ENCODE measurements at regions not wholly inside any gene's neighbourhood (a gene's known extent, or its start where the extent isn't known, plus 50 kb on each side); places are given as distances from the start of the nearest gene placed in this dataset.

DNA sequence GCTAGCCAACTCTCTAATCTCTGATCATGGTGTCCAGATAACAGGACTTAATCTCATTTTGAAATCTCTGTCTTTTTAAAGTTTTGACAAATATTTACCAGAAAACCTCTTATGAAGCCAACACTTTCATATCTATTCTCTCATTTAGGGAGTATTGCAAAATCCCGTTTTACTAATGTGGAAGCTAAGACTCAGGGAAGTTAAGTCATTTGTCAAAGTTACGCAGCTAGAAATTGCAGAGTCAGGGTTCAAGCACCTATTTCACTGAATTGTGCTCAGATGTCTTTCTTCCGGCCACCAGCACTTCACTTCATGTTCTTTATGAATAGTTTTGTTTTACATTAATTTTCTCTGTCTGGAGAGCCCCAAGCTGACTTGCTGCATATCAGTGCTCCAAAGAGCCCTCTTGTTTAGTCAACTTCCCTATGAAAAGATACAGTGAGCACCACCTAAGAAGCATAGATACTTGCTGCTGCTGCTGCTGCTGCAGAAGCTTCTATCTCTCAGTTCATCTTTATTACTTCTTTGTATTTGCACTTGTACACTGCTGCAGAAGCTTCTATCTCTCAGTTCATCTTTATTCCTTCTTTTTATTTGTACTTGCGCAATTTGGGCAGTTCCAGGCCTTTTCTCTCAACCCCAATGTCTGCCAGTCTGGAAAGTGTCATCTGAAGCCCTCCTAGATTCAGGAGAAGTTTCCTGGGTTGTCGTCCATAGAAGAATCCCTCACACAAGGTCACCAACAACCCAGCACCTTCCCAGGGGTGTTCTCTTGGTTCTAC, 329.7 kb downstream of the MAFB start:
- DNase-seq: no peak

DNA sequence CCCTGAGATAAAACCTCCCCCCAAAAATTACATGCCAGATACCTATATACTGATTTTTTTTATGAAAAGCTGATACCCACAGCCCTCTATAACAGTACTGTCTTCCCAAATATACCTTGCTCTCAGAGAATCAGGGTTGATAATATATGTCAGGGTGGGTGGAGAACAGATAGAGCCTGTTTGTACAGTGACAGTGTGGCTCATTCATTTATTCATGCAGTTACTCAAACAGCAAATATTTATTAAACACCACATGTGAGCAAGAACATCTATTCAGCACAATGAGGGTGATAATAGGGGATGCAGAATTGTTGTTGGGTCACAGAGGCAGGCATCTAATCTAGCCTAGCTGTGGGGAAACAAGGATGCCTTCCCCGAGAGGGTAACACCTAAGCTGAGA, 334.2 kb downstream of the MAFB start:
- no peak for DNase-seq

DNA sequence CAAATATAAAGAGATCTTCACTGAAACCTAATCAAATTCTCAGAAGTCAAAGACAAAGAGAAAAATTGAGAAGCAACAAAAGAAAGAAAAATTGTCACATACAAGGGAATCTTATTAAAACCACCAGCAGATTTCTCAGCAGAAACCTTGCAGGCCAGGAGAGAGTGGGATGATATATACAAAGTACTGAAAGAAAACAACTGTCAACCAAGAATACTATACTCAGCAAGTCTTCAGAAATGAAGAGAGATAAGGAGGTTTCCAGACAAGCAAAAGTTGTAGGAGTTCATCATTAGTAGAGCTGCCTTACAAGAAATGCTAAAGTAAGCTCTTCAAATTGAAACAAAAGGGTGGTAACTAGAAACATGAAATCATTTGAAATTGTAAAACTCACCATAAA, 345.6 kb downstream of the MAFB start:
- DNase-seq: no peak

DNA sequence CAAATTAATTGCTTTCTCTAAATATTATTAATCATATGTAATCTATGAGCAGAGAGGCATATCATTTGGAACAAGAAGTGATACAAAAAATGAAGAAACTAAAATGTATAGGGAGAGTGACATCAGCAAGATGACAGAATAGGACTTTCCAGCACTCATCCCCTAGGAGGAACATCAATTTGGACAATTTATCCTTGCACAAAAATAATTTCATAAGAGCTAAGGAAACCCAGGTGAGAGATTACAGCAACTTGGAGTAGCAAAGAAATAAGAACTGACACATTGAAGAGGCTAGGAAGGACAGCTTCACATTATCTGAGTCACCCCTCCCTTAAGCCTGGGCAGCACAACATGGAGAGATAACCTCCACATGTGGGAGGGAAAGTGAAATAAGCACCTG, 347.5 kb downstream of the MAFB start:
- DNase-seq: no peak

DNA sequence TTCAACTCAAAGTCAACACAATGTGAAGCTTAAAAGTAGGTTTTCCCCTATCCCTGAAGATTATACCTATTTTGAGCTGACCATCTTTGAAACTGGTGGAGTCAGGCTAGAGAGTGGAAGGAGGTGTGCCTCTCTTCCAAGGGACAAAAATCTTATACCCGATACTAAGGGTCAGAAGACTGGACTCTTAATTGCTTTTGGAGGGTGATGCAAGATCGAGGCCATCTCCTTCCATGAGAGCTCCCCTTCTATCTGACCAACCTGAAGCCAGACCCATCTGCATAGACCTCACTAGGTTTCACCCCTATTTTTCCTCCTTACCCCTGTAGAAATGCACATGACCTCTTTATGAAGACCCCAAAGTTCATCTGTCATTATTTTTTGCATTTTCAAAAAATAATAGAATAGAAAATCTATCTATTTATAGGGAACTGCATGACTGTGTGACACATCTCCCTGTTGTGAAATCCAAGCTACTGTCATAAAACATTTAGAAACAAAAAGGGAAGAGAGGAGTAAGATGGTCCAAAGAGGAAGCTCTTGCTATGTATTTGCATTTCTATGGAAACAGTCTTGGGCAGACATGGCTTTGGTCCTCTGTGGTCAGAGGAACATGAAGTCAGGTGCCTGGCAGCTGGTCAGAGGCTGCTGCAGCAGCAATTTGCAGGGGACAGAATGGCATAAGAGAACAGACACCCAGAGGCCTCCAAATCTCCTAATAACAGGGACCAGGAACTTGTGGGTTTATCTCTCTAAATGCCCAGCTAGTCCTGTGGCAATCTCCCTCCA, 349.2 kb downstream of the MAFB start:
- no peak for DNase-seq

DNA sequence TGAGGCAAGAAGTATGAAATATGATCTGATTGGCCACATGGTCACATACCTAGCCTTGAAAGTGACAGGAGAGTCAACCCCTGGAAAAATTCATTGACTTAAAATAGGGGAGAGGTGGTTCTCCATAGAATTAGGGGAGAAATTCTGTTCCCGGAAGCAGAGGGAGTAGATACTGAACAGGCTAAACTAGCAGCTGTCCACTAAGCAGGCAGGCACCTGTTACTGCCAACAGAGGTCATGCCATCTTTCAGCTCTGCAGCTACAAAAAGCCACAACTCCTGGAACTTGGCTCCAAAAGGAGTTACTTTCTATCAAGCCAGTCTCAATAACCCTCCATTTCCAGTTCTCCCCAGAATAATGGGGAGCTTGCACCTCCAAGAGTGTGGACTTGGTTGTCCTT, 352.5 kb downstream of the MAFB start:
- DNase-seq: no peak

DNA sequence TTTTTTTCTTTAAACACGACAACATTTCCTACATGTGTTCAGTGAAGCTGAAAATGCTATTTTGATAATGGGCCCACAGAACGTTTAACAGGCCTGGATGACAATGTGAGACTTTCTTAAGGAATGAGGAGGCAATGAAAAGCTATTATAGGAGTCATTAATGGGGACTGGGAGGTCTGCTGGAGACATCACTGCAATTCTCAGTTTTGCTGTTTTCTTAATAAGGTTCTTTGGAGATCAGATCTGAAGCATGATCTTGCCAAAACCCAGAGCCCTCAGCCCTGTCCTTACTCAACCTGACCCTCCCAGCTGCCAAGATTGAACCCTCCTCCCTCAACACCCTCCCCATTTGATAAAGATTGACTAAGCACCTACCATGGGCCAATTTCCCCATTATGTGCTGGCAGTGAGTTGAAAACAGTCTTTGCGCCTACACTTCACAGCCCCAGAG, 353.1 kb downstream of the MAFB start:
- no peak for DNase-seq

DNA sequence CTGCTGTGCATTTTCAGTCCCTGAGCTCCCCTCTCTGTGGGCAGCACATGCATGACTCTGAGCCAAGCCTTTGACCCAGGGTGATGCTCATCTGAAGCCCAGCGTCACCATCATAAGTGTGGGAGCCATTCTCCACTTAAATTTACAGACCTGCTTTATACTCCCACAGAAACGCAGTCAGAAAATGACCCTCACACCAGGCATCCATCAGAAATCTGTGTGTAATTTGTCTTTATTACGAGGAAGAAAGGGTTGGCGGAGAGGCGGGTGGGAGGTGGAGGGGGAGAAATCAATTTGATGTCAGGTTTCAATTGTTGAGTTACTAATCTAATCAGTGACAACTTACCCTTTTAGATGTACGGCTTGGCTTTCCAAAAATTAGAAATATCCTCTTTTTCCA, 353.6 kb downstream of the MAFB start:
- DNase-seq: no peak

DNA sequence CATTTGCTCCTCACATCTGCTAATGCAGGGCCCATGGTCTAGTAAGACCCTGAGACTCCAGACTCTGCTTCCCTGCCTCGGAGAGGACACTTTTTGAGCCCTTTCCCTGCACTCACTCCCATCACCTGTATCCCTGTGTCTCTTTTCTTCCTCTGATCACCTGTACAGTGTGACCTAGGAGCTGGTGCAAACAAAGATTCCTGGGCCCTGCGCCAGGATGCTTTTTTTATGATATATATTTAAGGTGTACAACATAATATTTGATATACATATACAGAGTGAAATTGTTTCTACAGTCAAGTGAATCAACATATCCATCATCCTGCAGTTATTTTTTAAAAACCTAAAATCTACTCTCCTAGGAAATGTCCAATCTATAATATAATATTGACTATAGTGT, 355.4 kb downstream of the MAFB start:
- DNase-seq: no peak

DNA sequence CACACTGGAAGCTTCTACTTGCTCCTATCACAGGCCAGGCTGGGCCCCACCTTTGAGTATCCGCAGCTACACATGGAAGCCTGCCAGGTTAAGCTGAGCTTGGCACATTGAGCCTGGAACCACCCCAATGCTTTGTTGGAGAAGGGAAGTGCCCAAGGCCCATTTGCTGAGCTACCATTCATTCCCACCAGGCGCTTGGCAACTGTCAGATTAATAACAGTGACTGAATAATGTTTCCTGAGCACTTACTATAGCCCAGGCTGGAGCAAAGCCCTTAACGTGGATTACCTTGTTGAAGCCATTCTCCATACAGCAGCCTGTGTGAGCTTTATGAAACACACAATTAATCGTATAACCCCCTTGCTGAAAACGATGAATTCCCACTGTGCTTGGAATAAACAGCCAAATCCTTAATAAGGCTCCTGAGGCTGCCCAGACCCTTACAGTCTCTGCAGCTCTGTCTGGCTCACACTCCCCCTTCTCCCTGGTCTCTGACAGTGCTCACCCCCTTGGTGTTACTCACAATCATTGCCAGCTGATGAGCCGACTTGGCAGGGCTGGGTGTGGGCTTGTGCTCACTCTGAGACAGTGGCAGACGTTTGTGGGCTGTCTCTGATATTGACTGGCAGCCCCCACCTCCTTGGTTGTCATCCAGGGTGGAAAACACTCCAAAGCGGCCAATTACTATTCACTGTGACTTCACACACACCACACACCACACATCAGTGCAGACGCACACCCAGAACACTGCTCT, 357.1 kb downstream of the MAFB start:
- DNase-seq: no peak

DNA sequence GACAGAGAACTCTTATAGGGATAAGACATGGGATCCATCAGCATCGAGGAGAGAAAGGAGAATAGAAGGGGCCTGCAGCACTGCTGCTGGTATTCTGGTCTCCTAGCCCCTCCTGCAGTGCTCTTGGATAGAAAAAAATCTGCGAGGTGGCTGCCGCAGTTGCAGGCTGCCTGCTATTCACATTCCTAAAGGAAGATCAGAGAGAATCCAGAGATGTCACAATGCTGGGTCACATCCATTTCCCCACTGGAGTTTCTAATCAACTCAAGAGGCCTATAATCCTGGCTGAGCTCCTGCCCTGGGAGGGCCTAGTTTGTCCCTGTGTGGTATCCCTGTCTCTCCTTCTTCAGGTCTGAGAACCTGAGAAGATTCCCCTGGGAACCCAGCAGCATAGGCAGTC, 357.8 kb downstream of the MAFB start:
- no peak for DNase-seq

DNA sequence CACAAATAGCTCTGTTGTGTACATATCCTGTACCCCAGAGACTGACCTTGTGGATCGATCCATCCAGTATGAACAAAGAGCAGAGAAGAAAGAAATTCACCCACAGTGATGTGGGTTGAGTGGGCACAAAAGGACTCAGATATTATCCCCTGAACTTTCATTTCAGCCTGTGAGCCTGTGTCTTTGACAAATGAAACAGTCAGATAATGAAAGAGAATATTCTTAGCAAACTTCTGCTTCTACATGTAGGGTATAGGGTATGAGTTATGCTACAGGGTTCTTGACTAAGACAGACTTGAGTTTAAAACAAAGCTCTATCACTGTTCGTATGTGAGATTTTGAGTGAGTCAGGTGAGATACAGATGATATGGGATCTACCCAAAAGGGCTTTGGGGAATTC, 359.7 kb downstream of the MAFB start:
- DNase-seq: no peak

DNA sequence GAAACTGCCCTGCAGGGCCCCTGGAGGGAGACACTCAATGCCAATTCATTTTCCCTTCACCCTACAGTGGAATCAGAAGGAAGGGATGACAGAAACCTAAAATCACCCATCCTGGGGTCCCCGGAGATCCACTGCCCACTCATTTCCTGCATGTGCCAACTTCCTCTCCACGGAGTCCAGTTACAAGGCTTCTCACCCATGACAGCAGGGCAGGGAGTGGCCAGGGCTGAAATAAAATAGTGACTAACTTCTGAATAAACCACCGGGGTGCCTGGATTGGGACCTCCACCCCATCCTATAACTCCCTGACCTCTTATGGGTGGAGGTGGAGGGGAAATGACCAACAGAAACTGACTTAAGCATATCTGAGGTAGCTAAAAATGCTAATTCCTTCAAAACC, 362.3 kb downstream of the MAFB start:
- no peak for DNase-seq

DNA sequence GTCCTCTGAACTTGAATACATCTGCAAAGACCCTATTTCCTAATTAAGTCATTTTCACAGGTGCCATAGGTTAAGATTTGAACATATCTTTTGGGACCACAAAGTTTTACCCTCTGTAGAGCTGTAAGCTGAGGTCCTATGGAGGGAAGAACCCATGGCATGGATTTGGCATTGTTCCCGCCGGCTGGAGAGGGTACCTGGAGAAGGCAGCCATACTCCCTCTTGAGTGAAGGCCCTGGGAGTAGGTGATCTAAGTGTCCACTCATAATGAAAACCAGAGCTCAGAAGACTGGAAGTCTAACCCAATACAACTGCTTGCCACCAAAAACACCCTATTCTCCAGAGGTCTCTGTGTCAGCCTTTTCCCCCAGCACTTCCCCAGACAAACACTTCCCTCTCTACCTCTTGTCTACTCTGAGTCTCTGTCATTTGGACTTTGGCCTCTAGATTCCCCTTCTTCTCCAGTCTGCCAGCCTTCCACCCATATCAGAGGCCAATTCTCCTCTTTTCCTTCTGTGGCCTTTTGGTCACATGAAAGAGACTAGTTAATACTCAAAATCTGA, 363.9 kb downstream of the MAFB start:
- DNase-seq: no peak

DNA sequence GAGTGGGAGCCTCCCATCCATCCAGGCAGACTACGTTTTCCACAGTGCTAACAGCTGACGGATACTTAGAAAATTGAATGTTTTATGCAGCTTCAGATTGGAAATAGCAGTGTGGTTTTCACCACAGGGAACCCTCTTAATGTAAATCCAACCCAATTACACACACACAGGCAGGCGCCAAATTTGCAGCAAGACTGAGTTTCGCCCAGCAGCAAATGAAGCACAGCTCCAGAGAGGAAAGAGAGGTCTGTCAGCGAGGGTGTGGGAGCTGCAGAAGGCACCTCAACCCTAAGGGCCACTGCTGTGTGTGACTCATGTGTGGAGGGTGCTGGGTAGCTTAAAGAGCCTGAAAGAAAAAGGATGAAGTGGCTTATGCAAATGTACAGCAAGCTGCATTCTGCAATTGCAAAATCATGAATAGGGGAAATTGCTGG, 365.7 kb downstream of the MAFB start:
- no peak for DNase-seq

DNA sequence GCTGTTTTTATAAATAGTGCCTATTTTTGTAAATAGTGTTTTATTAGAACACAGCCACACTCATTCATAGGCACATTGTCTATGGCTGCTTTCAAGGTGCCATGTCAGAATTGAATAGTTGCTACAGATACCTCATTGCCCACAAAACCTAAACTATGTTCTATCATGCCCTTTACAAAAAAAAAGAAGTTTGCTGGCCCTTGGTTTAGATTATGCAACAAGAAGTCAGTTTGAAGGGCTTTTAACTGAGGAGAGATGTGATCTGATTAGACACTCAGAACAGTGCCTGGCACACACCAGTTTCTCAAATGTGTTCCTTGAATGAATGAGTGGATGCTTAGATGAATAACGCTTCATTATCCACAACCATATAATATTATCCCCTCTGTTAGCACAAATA, 366.1 kb downstream of the MAFB start:
- DNase-seq: no peak

DNA sequence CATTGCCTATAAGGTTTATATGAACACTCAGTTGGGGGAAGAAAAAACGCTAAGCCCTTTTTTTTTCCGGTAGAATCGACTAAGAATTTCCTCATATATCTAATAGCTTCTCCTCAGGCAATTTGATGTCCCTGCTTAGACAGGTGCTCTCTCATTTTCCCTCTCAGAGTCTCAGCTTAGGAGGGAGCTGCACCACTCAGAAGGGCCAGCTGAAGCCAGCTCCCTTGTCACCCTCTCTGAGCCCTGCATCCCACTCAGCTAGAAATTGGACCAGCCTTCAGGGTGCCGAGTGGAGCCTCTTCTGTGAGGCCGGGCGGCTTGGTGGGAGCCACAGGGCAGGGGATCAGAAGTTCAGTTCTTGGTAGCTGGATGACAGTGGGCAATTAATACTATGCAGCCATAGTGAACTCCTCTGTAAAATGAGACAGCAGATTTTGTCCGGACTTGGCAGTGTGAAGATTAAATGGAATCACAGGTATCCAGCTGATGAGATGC, 368.5 kb downstream of the MAFB start:
- DNase-seq: no peak

DNA sequence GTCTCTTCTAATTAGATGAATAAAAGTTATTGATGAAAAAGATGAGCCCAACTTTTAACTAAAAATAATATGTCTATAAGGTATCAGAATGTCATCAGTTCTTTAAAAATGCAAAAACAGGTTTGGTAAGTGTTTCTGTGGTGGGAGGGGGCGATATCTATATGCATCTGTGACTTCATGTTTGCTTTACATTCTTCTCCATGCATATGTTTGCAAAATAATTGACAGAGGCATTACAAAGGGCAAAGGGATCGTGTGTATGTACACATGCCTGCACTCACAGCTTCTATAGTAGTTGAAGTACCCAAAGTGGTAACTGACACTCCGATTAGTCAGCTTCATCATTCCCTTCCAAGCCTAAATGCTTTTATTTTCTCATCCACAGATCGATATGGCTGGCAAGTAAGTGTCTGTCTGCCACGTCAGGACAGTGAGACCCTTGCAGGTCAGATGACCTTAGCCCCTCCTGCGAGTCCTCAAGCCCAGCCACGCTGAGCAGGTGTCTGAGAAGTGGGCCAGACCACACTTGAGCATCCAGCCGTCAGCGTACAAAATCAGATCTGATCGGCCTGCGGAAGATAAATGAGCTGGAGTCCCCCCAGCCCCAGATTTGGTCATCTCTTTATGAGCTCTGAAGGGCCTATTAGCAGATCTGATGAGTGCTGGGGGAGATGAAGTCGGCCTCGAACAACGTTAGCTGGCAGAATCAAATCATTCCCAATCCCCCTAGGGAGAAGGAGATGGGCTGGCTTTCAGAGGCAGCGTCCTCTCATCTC, 369.1 kb downstream of the MAFB start:
- DNase-seq: no peak

DNA sequence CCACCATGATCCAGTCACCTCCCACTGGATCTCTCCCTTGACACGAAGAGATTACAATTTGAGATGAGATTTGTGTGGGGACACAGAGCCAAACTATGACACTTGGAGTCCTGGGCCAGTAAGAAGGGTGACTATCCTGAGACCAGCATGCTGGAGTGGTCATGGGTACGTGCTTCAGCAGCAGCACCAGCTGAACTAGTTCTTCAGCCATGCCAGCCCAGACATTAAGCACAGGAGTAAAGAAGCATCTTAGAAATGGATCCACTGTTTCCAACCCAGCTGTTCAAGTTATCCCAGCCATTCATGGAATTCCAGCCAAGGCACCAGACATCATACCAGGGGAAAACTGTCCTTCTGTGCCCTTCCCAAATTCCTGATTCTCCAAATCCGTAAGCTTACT, 370.0 kb downstream of the MAFB start:
- no peak for DNase-seq

DNA sequence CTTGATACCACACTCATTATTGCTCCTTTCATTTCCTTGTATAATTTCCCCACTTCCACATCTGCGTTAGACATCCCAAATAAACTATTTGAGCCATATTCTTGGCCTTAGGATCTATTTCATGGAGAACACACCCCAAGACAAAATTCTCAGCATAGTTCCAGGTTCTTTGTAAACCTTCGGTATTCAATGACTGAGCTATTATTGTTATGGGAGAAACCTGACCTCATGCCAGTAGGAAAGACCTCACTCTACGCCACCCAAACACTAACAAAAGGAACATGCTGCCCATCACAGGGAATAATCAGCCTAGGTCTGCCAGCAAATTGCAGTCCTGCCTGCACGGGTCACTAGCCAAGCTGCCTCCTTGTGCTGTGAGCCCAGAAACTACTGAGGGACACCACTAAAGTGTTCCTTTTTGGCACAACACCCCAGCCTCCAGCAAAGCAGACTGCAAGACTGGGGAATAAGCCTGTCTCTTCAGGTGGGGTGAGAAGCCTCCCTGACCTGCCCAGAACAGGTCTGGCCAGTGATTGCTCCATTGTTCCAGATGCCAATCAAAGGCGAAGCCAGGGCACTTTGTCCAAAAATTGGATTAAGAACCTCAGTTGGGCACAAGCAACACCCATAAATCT, 371.8 kb downstream of the MAFB start:
- no peak for DNase-seq

DNA sequence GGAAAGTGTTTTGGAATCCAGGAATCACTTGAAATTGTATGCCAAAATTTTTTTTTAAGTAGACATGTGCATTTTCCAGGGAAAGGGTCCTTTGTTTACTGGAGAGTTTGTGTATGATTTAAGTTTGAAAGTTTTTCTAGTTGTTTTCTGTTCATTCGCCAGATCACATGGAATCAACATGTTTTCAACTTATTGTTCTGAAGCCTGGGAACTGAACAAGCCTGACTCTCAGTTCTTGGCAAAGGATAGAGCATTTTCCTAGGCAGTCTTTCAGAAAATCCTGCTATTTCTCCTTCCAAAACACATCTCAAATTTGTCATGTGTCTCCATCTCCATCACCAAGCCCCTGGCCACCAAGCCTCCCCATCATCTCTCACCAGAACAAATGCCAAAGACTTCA, 374.8 kb downstream of the MAFB start:
- DNase-seq: no peak

DNA sequence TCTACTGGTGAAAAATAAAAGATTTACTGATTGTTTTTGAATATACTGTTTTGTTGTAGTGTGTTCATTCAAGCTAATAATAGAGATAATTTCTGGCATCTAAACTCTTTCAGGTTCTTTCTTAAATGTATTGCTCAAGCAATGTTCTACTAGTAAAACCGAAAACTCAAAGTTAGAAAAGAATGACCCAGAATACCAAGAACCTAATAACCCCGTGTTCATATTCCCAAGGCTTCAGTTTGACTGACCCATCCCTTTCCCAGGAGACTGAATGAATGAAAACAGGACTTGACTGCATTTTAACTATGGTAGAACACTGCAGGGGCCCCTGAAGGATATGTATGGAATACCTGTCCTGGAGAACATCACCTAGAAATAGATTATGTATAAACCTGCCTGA, 375.3 kb downstream of the MAFB start:
- no peak for DNase-seq

All from NCI-H524 treated with DMSO at 0.1 percent for 48 hours (cell line).